Fibroblast of villous mesenchyme (primary cell): ENCODE measurements at regions not wholly inside any gene's neighbourhood (a gene's known extent, or its start where the extent isn't known, plus 50 kb on each side); places are given as distances from the start of the nearest gene placed in this dataset.

Experiments used
- DNase-seq: peaks from one replicate; pipeline ENCODE4 v3.0.0-alpha.2; 2010; ENCODE audit warnings: low read depth
- H3K4me3 ChIP-seq: 2 replicates; pipeline ENCODE4 v1.5.1; 2011; ENCODE audit warnings: low read depth, mild to moderate bottlenecking, low read length
- TF ChIP-seq, protein P1 (sequence below): IDR thresholded peaks from 2 replicates; pipeline ENCODE4 v1.5.1; 2012; ENCODE audit warnings: low read depth, mild to moderate bottlenecking, low read length; ENCODE audit not compliant: insufficient read depth

DNA sequence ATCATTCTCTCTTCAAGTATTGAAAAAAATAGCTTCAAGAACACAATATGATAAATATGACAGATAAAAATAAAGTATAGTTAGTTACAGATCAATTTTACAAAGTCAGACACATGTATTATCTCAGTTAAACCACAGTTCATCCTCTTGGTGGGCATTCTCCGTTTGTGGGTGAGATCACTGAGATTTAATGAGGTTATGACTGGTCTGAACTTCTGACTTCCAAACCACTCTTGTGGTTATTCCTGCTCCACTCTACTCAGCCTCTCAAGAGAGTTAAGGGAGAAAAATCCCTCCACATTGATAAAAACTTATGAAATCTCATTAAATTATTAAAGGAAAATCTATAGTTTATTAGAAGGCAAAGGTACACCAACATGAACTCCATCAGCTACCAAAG, 229.9 kb upstream of the LRTM1 start:
- TF ChIP-seq, protein P1, sequence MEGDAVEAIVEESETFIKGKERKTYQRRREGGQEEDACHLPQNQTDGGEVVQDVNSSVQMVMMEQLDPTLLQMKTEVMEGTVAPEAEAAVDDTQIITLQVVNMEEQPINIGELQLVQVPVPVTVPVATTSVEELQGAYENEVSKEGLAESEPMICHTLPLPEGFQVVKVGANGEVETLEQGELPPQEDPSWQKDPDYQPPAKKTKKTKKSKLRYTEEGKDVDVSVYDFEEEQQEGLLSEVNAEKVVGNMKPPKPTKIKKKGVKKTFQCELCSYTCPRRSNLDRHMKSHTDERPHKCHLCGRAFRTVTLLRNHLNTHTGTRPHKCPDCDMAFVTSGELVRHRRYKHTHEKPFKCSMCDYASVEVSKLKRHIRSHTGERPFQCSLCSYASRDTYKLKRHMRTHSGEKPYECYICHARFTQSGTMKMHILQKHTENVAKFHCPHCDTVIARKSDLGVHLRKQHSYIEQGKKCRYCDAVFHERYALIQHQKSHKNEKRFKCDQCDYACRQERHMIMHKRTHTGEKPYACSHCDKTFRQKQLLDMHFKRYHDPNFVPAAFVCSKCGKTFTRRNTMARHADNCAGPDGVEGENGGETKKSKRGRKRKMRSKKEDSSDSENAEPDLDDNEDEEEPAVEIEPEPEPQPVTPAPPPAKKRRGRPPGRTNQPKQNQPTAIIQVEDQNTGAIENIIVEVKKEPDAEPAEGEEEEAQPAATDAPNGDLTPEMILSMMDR: no peak
- H3K4me3 ChIP-seq: no peak overlapping the region
- DNase-seq: peak; percentile 73

DNA sequence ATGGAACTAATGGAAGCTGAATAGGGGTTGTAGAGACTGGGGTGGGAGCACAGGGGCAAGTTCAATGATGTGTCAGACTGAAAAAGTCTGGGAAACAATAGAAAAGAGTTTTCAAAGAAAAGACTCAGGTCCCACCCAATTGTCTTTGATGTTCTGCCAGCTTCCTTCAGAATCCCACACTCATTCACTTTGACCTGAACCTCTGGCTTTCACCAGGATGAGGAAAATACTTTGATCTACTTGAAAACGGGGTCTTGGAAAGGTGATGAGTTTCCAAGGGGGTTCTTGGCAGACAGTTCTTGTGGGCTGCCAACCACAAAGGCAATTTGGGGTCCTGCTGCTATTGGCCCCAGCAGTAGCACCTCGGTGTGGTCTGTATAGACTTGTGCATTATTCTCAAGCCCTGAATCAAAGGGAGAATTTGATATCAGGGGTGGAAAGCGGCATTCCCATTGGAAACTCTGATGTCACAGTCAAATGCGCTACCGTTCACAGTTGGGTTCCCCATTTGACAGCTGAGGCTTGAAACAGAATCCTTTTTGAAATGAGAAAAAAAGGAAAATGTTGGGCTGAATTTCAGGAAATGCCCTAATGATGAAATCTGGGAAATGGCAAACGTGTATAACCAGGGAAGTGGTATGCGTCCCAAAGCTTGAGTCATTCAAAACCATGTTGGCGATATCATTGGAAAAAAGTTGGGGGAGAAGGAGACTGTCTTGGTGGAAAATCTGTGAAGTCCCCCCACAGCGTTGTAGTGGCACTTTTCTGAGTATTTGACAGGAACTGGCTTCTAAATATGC, 229.2 kb upstream of the LRTM1 start:
- no peak for DNase-seq
- TF ChIP-seq, protein P1: no peak
- H3K4me3 ChIP-seq: no peak overlapping the region

DNA sequence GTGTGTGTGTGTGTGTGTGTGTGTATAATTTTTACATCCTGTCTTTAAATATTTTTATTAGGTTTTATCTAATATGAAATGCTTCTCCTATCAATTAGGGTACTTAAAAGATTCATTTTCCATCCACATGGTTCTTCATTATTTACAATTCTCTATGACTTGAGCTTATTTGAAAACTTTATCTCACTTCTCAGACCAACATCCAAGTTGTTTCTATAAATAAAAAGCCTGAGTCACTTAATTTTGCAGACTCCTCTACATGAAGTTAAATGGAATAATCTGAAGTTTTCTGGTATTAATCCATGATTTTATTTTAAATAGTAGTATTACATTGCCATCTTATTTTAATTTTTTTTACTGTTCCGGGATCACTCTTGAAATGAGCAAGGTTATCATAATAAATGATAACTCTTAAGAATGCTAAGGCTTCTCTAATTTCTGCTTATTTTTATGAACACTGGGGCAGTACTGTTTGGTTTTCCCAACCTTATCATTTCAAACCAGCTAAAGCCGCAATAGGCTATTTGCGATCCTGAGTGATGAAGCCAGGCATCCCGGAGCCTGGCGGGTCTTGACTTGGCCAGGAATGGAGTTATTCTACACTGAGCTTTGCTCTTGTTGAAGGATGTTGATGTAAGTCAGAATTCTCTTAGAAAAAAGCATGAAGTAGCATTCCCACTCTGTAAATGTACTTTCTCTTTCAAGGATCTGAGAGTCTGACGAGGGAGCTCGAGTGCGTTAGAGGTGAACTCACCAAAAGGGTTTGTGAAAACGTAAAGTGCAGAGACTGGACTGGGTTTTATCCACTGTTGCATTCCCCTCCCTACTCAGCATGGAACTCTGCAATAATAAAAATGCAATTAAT, 220.2 kb upstream of the LRTM1 start:
- H3K4me3 ChIP-seq: peak overlapping the region; percentile 32
- peak; percentile 74 for DNase-seq
- TF ChIP-seq, protein P1: no peak

DNA sequence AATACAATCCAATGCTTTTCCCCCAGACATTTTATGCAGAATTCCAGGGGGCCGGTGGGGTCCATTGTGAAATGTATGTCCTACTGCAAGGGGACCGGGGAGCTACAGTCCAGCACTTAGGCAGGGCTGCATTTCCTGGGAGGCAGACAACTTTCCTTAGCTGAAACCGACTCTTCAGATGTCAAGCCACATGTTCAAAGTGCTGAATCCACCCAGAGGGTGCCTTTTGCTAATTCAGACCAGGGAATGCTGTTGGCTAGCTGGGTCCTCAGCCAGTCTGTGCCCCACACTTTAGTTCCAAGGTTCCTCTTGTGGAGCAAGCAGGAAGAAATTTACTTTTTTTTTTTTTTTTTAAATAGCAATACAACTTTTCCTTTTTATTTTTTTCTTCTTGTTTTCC, 219.5 kb upstream of the LRTM1 start:
- H3K4me3 ChIP-seq: no peak overlapping the region
- no peak for DNase-seq
- TF ChIP-seq, protein P1: no peak

DNA sequence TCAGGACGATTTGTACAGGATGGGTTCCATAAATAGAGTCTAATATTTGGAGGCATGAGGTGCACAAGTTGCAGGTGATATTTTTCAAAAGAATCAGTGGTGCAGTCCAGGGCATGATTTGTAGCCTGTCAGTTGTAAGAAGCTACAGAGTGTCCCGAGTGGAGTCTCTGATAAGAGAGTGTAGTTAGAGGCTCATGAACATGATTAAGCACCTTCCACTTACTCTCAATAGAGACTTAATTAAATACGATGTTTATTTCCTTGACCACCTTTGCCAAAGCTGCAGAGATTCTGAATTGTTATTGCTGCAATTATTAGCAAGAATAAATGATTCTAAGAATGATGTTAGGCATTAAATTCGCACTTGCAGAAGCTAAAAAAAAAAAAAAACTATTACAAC, 218.4 kb upstream of the LRTM1 start:
- no peak for DNase-seq
- TF ChIP-seq, protein P1: no peak
- no peak overlapping the region for H3K4me3 ChIP-seq

DNA sequence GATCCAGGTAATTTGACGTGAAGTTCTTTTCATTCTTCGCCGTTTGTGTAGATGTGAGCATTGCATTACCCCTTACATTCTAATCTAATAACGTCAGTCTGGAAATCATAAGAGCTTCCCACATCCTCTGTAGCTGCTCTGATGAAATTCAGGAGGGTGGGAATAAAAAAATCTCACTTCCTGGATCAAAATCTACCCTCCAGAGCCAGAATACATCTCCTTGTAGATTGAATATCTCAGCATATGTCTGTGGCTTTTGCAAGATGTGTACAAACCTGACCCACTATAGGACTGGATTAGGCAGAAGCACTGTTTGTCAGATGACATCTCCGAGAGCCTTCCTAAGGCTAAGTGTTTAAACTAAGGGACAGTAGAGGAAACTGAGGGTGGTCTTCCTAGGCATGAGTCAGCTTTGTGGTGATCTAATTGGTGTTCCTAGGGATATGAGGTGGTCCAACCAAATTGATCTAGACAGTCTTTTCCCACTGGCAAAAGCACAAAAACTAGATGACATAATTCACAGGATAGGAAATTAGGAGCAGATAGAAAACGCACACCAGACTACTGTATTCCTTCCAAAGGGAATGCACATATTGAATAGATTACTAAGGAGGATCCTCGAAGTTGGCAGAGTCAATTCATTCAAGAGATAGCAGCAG, 216.3 kb upstream of the LRTM1 start:
- TF ChIP-seq, protein P1: no peak
- DNase-seq: peak; percentile 64
- H3K4me3 ChIP-seq: no peak overlapping the region
